OCI-LY1 (cell line): ENCODE measurements at regions not wholly inside any gene's neighbourhood (a gene's known extent, or its start where the extent isn't known, plus 50 kb on each side); places are given as distances from the start of the nearest gene placed in this dataset.

ENCODE experiments used
- CTCF ChIP-seq: fragments of 200-600 bp; sonication (generic), shearing (Covaris generic); IDR thresholded peaks from 2 replicates; pipeline ENCODE4 v1.5.1; 2017; ENCODE audit warnings: mild to moderate bottlenecking, antibody characterized with exemption, low read length, moderate library complexity, mixed read lengths
- EZH2 ChIP-seq: fragments of 200-600 bp; sonication (generic), shearing (Covaris generic); IDR thresholded peaks from 2 replicates; pipeline ENCODE4 v1.8.0; 2017; ENCODE audit warnings: borderline replicate concordance, mixed run types, mild to moderate bottlenecking, antibody characterized with exemption, low read length, moderate library complexity, mixed read lengths

- TF ChIP-seq CTCF: no peak
- TF ChIP-seq EZH2: no peak
Observed at GRCh38 chr10:88101666-88102065, 238.2 kb downstream of the PTEN start.
